ENCODE measurements at regions not wholly inside any gene's neighbourhood (a gene's known extent, or its start where the extent isn't known, plus 50 kb on each side); places are given as distances from the start of the nearest gene placed in this dataset.

DNA sequence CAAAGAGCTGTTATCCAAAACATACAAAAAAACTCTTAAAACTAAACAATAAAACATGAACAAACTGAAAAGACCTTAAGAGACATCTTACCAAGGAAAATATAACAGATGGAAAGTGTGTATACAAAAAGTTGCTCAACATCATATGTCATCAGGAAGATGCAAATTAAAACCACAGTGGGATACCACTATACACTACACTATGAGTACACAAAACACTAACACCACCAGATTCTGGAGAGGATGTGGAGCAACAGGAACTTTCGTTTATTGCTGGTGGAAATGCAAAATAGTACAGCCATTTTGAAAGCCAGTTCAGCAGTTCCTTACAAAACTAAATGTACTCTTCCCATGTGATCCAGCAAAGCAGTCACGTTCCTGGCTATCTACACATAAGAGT lies 221.4 kb downstream of the CMPK2 start:
- no peaks in the 10 kb centered on the region for H3K9me2 ChIP-seq (replicated peaks; ENCODE audit: low read length)
- TF ChIP-seq EZH2 (IDR thresholded peaks at IDR 0.05; ENCODE audit: low read length, unreplicated experiment) (no peak), EZH2phosphoT487 (IDR thresholded peaks at IDR 0.05; ENCODE audit: borderline replicate concordance, low read length) (no peak)
- TF ChIP-seq, protein P1, sequence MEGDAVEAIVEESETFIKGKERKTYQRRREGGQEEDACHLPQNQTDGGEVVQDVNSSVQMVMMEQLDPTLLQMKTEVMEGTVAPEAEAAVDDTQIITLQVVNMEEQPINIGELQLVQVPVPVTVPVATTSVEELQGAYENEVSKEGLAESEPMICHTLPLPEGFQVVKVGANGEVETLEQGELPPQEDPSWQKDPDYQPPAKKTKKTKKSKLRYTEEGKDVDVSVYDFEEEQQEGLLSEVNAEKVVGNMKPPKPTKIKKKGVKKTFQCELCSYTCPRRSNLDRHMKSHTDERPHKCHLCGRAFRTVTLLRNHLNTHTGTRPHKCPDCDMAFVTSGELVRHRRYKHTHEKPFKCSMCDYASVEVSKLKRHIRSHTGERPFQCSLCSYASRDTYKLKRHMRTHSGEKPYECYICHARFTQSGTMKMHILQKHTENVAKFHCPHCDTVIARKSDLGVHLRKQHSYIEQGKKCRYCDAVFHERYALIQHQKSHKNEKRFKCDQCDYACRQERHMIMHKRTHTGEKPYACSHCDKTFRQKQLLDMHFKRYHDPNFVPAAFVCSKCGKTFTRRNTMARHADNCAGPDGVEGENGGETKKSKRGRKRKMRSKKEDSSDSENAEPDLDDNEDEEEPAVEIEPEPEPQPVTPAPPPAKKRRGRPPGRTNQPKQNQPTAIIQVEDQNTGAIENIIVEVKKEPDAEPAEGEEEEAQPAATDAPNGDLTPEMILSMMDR (conservative IDR thresholded peaks at IDR 0.05; ENCODE audit: low read depth, low read length): no peak
- H3K4me2 ChIP-seq (ENCODE audit: low read length): no peak overlapping the region
- peaks cover 12% of the 10 kb centered on the region; the same call in 1 of the 2 replicates for H3K27me3 ChIP-seq (ENCODE audit: low read length)
- no peak overlapping the region for H2AFZ ChIP-seq (ENCODE audit: low read length)
- no peaks in the 10 kb centered on the region for H3K36me3 ChIP-seq (ENCODE audit: low read depth, low read length)
- no peaks in the 10 kb centered on the region for H4K20me1 ChIP-seq (ENCODE audit: low read length)
- no peaks in the 10 kb centered on the region for H3K79me2 ChIP-seq (ENCODE audit: low read length)
- H3K27ac ChIP-seq (ENCODE audit: low read length): no peak overlapping the region
- no TSS peak for BruUV-seq (replicated peaks)
- no peaks in the 10 kb centered on the region for H3F3A ChIP-seq (ENCODE audit: low read length, unreplicated experiment)
- POLR2A ChIA-PET (ENCODE audit: unreplicated experiment): no interaction called here
- intact Hi-C loops (cut with micrococcal nuclease): no loop called here
- CTCF ChIA-PET: no interaction called here
- no peak overlapping the region for H3K4me3 ChIP-seq (ENCODE audit: low read length)
- DNase-seq (no peak), ATAC-seq (no peak)
- H3K4me1 ChIP-seq (ENCODE audit: insufficient read depth, low read length): no peaks in the 10 kb centered on the region
- H3K9ac ChIP-seq (ENCODE audit: low read length): no peak overlapping the region
- H3K9me3 ChIP-seq (ENCODE audit: low read length): no peaks in the 10 kb centered on the region

DNA sequence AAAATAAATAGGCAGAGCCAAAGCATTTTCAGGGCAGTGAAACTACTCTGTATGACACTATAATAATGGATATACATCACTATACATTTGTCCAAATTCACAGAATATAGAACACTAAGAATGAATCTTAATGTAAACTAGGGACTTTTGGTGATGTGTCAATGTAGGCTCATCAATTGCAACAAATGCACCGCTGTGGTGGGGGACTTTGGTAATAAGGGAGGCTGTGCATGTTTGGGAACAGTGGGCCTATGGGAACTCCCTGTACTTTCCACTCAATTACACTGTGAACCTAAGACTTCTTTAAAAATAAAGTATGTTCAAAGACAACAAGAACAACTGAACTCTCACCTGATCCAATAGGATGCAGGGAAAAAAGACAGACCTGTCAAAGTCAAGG lies 220.7 kb downstream of the CMPK2 start:
- intact Hi-C loops (cut with micrococcal nuclease): no loop called here
- ATAC-seq (no peak), DNase-seq (no peak)
- peaks cover 13% of the 10 kb centered on the region; the same call in 1 of the 2 replicates for H3K27me3 ChIP-seq (ENCODE audit: low read length)
- TF ChIP-seq, protein P1 (conservative IDR thresholded peaks at IDR 0.05; ENCODE audit: low read depth, low read length): no peak
- no peak for TF ChIP-seq EZH2 (IDR thresholded peaks at IDR 0.05; ENCODE audit: low read length, unreplicated experiment)
- TF ChIP-seq EZH2phosphoT487 (IDR thresholded peaks at IDR 0.05; ENCODE audit: borderline replicate concordance, low read length): no peak
- no peak overlapping the region for H3K4me3 ChIP-seq (ENCODE audit: low read length)
- H2AFZ ChIP-seq (ENCODE audit: low read length): no peak overlapping the region
- no peak overlapping the region for H3K4me2 ChIP-seq (ENCODE audit: low read length)
- ChIA-PET CTCF (no interaction called here), POLR2A (ENCODE audit: unreplicated experiment) (no interaction called here)
- H3K9ac ChIP-seq (ENCODE audit: low read length): no peak overlapping the region
- H3K79me2 ChIP-seq (ENCODE audit: low read length): no peaks in the 10 kb centered on the region
- H3K36me3 ChIP-seq (ENCODE audit: low read depth, low read length): no peaks in the 10 kb centered on the region
- H3F3A ChIP-seq (ENCODE audit: low read length, unreplicated experiment): no peaks in the 10 kb centered on the region
- no peaks in the 10 kb centered on the region for H3K9me2 ChIP-seq (replicated peaks; ENCODE audit: low read length)
- H3K9me3 ChIP-seq (ENCODE audit: low read length): no peaks in the 10 kb centered on the region
- no TSS peak for BruUV-seq (replicated peaks)
- H4K20me1 ChIP-seq (ENCODE audit: low read length): no peaks in the 10 kb centered on the region
- no peak overlapping the region for H3K27ac ChIP-seq (ENCODE audit: low read length)
- no peaks in the 10 kb centered on the region for H3K4me1 ChIP-seq (ENCODE audit: insufficient read depth, low read length)

DNA sequence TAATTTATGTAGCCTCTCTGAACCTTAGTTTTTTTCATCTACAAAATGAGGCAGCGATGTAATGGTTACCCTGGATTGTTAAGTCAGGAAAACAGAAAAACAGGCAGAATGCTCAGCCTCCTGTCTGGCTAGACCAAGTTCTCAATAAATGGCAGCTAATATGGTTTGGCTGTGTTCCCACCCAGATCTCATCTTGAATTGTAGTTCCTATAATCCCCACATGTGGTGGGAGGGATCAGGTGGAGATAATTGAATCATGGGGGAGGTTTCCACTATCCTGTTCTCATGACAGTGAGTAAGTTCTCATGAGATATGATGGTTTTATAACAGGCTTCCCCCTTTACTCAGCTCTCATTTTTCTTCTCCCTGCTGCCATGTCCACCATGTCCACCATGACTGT lies 220.0 kb downstream of the CMPK2 start:
- H2AFZ ChIP-seq (ENCODE audit: low read length): no peak overlapping the region
- no peak overlapping the region for H3K4me2 ChIP-seq (ENCODE audit: low read length)
- no peaks in the 10 kb centered on the region for H4K20me1 ChIP-seq (ENCODE audit: low read length)
- no peaks in the 10 kb centered on the region for H3K79me2 ChIP-seq (ENCODE audit: low read length)
- no peak overlapping the region for H3K9ac ChIP-seq (ENCODE audit: low read length)
- no peak overlapping the region for H3K4me3 ChIP-seq (ENCODE audit: low read length)
- no peaks in the 10 kb centered on the region for H3F3A ChIP-seq (ENCODE audit: low read length, unreplicated experiment)
- peaks cover 16% of the 10 kb centered on the region; the same call in 1 of the 2 replicates for H3K27me3 ChIP-seq (ENCODE audit: low read length)
- no peaks in the 10 kb centered on the region for H3K9me3 ChIP-seq (ENCODE audit: low read length)
- BruUV-seq (replicated peaks): no TSS peak
- DNase-seq: no peak
- intact Hi-C loops (cut with micrococcal nuclease): no loop called here
- no peaks in the 10 kb centered on the region for H3K9me2 ChIP-seq (replicated peaks; ENCODE audit: low read length)
- no peaks in the 10 kb centered on the region for H3K4me1 ChIP-seq (ENCODE audit: insufficient read depth, low read length)
- no peak for TF ChIP-seq EZH2 (IDR thresholded peaks at IDR 0.05; ENCODE audit: low read length, unreplicated experiment)
- TF ChIP-seq EZH2phosphoT487 (IDR thresholded peaks at IDR 0.05; ENCODE audit: borderline replicate concordance, low read length): no peak
- TF ChIP-seq, protein P1 (conservative IDR thresholded peaks at IDR 0.05; ENCODE audit: low read depth, low read length): no peak
- H3K27ac ChIP-seq (ENCODE audit: low read length): no peak overlapping the region
- H3K36me3 ChIP-seq (ENCODE audit: low read depth, low read length): no peaks in the 10 kb centered on the region
- POLR2A ChIA-PET (ENCODE audit: unreplicated experiment): no interaction called here
- CTCF ChIA-PET: no interaction called here
- ATAC-seq: no peak
